K562 (cell line): ENCODE measurements at regions not wholly inside any gene's neighbourhood (a gene's known extent, or its start where the extent isn't known, plus 50 kb on each side); places are given as distances from the start of the nearest gene placed in this dataset.

ENCODE experiments used
- ATAC-seq: fragments of 200-7000 bp; cut with Tn5 transposase; 3 replicates; pipeline ENCODE4 v1.9.1; 2020; ENCODE audit warnings: moderate library complexity
- BruUV-seq: library from RNA; stranded (reverse); fragments of 400-500 nt; replicated peaks from 2 replicates; lab custom pipeline; 2021; lab: Mats Ljungman, UMichigan
- CTCF ChIA-PET: fragments of 300-600 bp; formaldehyde crosslinking; extraction: SDS; loops from one replicate; lab custom pipeline; 2021; ENCODE audit warnings: low intra/inter-chr PET ratio; lab: Yijun Ruan, JAX
- POLR2A ChIA-PET: fragments of 300-600, 350-650 bp; sonication (Branson Sonifier 250); formaldehyde crosslinking; extraction: SDS; loops from one replicate; lab custom pipeline; 2021; ENCODE audit warnings: antibody characterized with exemption, inconsistent platforms; lab: Yijun Ruan, JAX
- DNase-seq, 4 experiments: peaks; one replicate each; pipeline versions ENCODE4 v3.0.0 to v3.0.0-alpha.2; 2011 to 2018; ENCODE audit warnings: low spot score in 3 of 4, mixed read lengths in 3 of 4; ENCODE audit errors: extremely low read depth in 1 of 4
- FAIRE-seq: peaks from 2 replicates; lab custom pipeline; 2011; peaks lifted over from hg19 to GRCh38; lab: Jason Lieb, UNC
- H2AFZ ChIP-seq: 2 replicates; pipeline ENCODE4 v1.6.0; 2011; ENCODE audit warnings: low read depth, low read length, control low read depth, inconsistent platforms
- H3K27ac ChIP-seq: fragments of 200-600 bp; 3 replicates; pipeline ENCODE4 v1.8.0; 2011; ENCODE audit warnings: low read depth, mild to moderate bottlenecking, control low read depth, inconsistent platforms, low read length, moderate library complexity, mixed read lengths; ENCODE audit errors: extremely low read depth
- H3K27me3 ChIP-seq, 2 experiments: fragments of 300-600 bp in 1 of 2; 2 replicates in 1 of 2; 3 replicates in 1 of 2; pipeline versions ENCODE4 v1.6.0 to v1.8.0; 2011; ENCODE audit warnings: inconsistent platforms in 2 of 2, low read length in 2 of 2, mild to moderate bottlenecking in 1 of 2, mixed read lengths in 1 of 2, moderate library complexity in 1 of 2; ENCODE audit not compliant: control insufficient read depth in 2 of 2, insufficient read depth in 2 of 2
- H3K36me3 ChIP-seq: fragments of 300-600 bp; 3 replicates; pipeline ENCODE4 v1.8.0; 2011; ENCODE audit warnings: mild to moderate bottlenecking, low read length, inconsistent platforms; ENCODE audit not compliant: control insufficient read depth, insufficient read depth
- H3K4me1 ChIP-seq, 2 experiments: fragments of 200-600 bp in 1 of 2; replicated peaks in 1 of 2; 2 replicates in 1 of 2; 3 replicates in 1 of 2; pipeline versions ENCODE4 v1.5.1 to v1.8.0; 2011; ENCODE audit warnings: inconsistent platforms in 2 of 2, low read length in 2 of 2, mild to moderate bottlenecking in 1 of 2, mixed read lengths in 1 of 2, moderate library complexity in 1 of 2; ENCODE audit not compliant: control insufficient read depth in 2 of 2, insufficient read depth in 2 of 2
- H3K4me2 ChIP-seq: 2 replicates; pipeline ENCODE4 v1.6.1; 2011; ENCODE audit warnings: low read length, control low read depth, inconsistent platforms, mixed read lengths; ENCODE audit not compliant: insufficient read depth
- H3K4me3 ChIP-seq: fragments of 200-600 bp; sonication (generic), shearing (Covaris generic); 2 replicates; pipeline ENCODE4 v1.5.1; 2016; ENCODE audit warnings: control low read depth, inconsistent platforms
- H3K79me2 ChIP-seq: fragments of 200-600 bp; 3 replicates; pipeline ENCODE4 v1.8.0; 2011; ENCODE audit warnings: low read length, inconsistent platforms; ENCODE audit not compliant: control insufficient read depth, insufficient read depth
- H3K9ac ChIP-seq, 2 experiments: 2 replicates each; pipeline versions ENCODE4 v1.6.0 to v1.6.1; 2011; ENCODE audit warnings: low read depth in 2 of 2, low read length in 2 of 2, control low read depth in 1 of 2, inconsistent platforms in 1 of 2, mild to moderate bottlenecking in 1 of 2, mixed read lengths in 1 of 2; ENCODE audit not compliant: insufficient read depth in 1 of 2
- H3K9me1 ChIP-seq: one replicate; pipeline ENCODE4 v1.6.0; 2011; ENCODE audit warnings: inconsistent platforms, mild to moderate bottlenecking, low read length, moderate library complexity; ENCODE audit not compliant: control insufficient read depth, insufficient read depth
- H3K9me3 ChIP-seq: replicated peaks from 2 replicates; pipeline ENCODE4 v1.5.1; 2011; ENCODE audit warnings: low read depth, low read length, inconsistent platforms; ENCODE audit not compliant: control insufficient read depth, insufficient read depth
- H4K20me1 ChIP-seq: replicated peaks from 2 replicates; pipeline ENCODE4 v1.6.1; 2011; ENCODE audit warnings: low read length, inconsistent platforms, mixed read lengths; ENCODE audit not compliant: control insufficient read depth, insufficient read depth
- COPS2 ChIP-seq: fragments of 450-650 bp; conservative IDR thresholded peaks from 2 replicates; pipeline ENCODE4 v1.6.1; 2016; ENCODE audit warnings: mild to moderate bottlenecking, moderate library complexity
- KHSRP ChIP-seq: fragments of 450-650 bp; IDR thresholded peaks from 2 replicates; pipeline ENCODE4 v1.6.1; 2017
- MLLT1 ChIP-seq, 2 experiments: fragments of 450-650 bp; IDR thresholded peaks; 2 replicates each; pipeline ENCODE4 v1.6.1; 2016
- RBM14 ChIP-seq: fragments of 200-400 bp; formaldehyde crosslinking; IDR thresholded peaks from 2 replicates; pipeline ENCODE4 v1.6.1; 2018; ENCODE audit warnings: low read depth, mild to moderate bottlenecking, low read length, moderate library complexity, borderline replicate concordance; ENCODE audit not compliant: insufficient read depth
- RREB1 ChIP-seq: fragments of 250-450 bp; sonication (Bioruptor Pico); IDR thresholded peaks from 2 replicates; pipeline ENCODE4 v1.4.0; 2020
- YBX1 ChIP-seq: fragments of 450-650 bp; IDR thresholded peaks from 2 replicates; pipeline ENCODE4 v1.7.1; 2016; ENCODE audit warnings: mild to moderate bottlenecking
- WGBS: fragments of 100-300 bp; shearing (Covaris generic); methylation state at CpG from one replicate; pipeline ENCODE4 v1.1.6; 2016; ENCODE audit warnings: low coverage, mixed read lengths; ENCODE audit not compliant: insufficient coverage; ENCODE audit errors: missing lambda C conversion rate; 5-methylcytosine and 5-hydroxymethylcytosine counted together
- in situ Hi-C: fragments of 300-500 bp; cut with MboI; formaldehyde crosslinking; loops from 4 replicates; pipeline ENCODE4 v1.15.0; 2018; ENCODE audit warnings: inconsistent platforms, mixed read lengths
- intact Hi-C: fragments of 100-400 bp; cut with micrococcal nuclease; formaldehyde crosslinking; loops from 2 replicates; pipeline ENCODE4 v1.14.2; 2022
- TF ChIP-seq, protein P1 (sequence below): fragments of 250-450 bp; sonication (Bioruptor Pico); IDR thresholded peaks from 2 replicates; pipeline ENCODE4 v1.8.0; 2022; ENCODE audit warnings: inconsistent platforms, mild to moderate bottlenecking, moderate library complexity, borderline replicate concordance
- TF ChIP-seq, protein P2 (sequence below): fragments of 200-800 bp; sonication (Bioruptor generic); IDR thresholded peaks from 2 replicates; pipeline ENCODE4 v1.6.1; 2017; ENCODE audit warnings: missing genetic modification characterization, missing compliant biosample characterization

DNA sequence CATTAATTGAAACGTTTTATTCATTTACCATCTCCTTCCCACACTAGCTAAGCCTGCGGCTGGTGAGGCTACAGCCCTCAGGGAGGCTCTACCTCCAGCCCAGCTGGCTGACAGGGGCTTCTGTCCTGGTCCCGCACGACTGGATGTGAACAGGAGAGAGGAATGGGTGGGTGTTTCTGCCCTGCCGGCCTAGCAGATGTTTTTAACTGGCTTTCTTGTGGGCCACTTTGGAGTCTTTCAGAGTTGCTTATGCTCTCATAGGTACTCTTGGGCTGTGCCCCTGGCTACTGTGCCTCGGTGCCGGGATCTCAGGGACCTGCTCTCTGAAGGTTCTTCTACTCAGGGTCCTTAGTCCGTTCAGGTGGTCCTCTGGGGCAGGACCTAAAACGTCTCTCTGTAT is 184.3 kb upstream of the TWIST2 start (continued):
- TF ChIP-seq, protein P1, sequence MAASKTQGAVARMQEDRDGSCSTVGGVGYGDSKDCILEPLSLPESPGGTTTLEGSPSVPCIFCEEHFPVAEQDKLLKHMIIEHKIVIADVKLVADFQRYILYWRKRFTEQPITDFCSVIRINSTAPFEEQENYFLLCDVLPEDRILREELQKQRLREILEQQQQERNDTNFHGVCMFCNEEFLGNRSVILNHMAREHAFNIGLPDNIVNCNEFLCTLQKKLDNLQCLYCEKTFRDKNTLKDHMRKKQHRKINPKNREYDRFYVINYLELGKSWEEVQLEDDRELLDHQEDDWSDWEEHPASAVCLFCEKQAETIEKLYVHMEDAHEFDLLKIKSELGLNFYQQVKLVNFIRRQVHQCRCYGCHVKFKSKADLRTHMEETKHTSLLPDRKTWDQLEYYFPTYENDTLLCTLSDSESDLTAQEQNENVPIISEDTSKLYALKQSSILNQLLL: no peak
- TF ChIP-seq YBX1 (no peak), MLLT1 (IDR thresholded peaks at IDR 0.05) (no peak)

DNA sequence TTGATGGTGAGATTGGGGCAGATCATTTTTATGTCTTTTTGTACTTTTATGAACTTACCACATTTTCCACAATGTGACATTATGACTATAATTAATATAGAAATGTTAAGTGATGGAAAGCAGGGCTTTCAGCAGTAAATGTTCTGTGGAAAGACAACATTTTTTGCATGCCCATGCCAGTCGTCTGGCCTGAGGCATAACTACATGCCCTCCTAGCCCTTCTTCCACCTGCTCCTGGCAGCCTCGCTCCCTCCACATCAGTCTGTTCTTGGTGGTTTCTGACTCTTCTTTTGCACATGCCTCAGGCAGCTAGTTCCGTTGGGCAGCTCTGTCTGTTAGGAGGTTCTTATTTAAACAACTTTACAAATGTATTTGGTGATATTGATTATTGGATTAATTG is 182.0 kb upstream of the TWIST2 start:
- Histone ChIP-seq H3K27ac (no peak overlapping the region), H4K20me1 (no peaks in the 10 kb centered on the region), H3K36me3 (no peaks in the 10 kb centered on the region), H3K9me3 (no peaks in the 10 kb centered on the region), H3K9ac (no peak overlapping the region), H3K4me3 (no peak overlapping the region), H3K9me1 (no peaks in the 10 kb centered on the region), H3K4me2 (no peak overlapping the region), H3K27me3 (no peaks in the 10 kb centered on the region), H3K79me2 (no peaks in the 10 kb centered on the region), H2AFZ (no peak overlapping the region), H3K4me1 (no peaks in the 10 kb centered on the region)
- BruUV-seq: no TSS peak
- ATAC-seq: no peak
- intact Hi-C loops: no loop called here
- CTCF ChIA-PET: no interaction called here
- in situ Hi-C loops: no loop called here
- POLR2A ChIA-PET: no interaction called here
- no peak for DNase-seq
- WGBS: 0% methylated on average over 3 of the region's 3 CpGs
- TF ChIP-seq RBM14 (no peak), RREB1 (CRISPR knock-in tag) (no peak), COPS2 (no peak), KHSRP (no peak)
- TF ChIP-seq, protein P2, sequence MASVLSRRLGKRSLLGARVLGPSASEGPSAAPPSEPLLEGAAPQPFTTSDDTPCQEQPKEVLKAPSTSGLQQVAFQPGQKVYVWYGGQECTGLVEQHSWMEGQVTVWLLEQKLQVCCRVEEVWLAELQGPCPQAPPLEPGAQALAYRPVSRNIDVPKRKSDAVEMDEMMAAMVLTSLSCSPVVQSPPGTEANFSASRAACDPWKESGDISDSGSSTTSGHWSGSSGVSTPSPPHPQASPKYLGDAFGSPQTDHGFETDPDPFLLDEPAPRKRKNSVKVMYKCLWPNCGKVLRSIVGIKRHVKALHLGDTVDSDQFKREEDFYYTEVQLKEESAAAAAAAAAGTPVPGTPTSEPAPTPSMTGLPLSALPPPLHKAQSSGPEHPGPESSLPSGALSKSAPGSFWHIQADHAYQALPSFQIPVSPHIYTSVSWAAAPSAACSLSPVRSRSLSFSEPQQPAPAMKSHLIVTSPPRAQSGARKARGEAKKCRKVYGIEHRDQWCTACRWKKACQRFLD (CRISPR knock-in tag): no peak
- FAIRE-seq: no peak
